ENCODE measurements at regions not wholly inside any gene's neighbourhood (a gene's known extent, or its start where the extent isn't known, plus 50 kb on each side); places are given as distances from the start of the nearest gene placed in this dataset.

- TF ChIP-seq POLR2AphosphoS5 (IDR thresholded peaks at IDR 0.05) (no peak), CTCF (IDR thresholded peaks at IDR 0.05) (no peak), POLR2A (IDR thresholded peaks at IDR 0.05) (no peak)
- intact Hi-C loops (cut with DNase I; ENCODE audit: low total_unique reads), result no loop called here
- DNase-seq (ENCODE audit: low spot score in 2 of 2), result no peak
- Histone ChIP-seq H3K9me3 (no peaks in the 10 kb centered on the region), H3K4me3 (no peak overlapping the region), H3K27me3 (peaks cover 0 to 10% of the 10 kb centered on the region in 2 donors), H3K36me3 (no peaks in the 10 kb centered on the region), H3K27ac (no peak overlapping the region), H3K4me1 (no peaks in the 10 kb centered on the region)
Observed at GRCh38 chr15:88324741-88325065, 68.2 kb upstream of the NTRK3 start.

- no peak for DNase-seq (ENCODE audit: low spot score in 2 of 2)
- Histone ChIP-seq H3K9me3 (no peaks in the 10 kb centered on the region), H3K27ac (no peak overlapping the region), H3K36me3 (no peaks in the 10 kb centered on the region), H3K4me1 (no peaks in the 10 kb centered on the region), H3K27me3 (peaks cover 0 to 10% of the 10 kb centered on the region in 2 donors), H3K4me3 (no peak overlapping the region)
- TF ChIP-seq POLR2A (IDR thresholded peaks at IDR 0.05) (no peak), POLR2AphosphoS5 (IDR thresholded peaks at IDR 0.05) (no peak)
- intact Hi-C loops (cut with DNase I; ENCODE audit: low total_unique reads), result no loop called here
Observed at GRCh38 chr15:88323976-88324740, 67.6 kb upstream of the NTRK3 start.

- peaks cover 0 to 10% of the 10 kb centered on the region in 2 donors for H3K27me3 ChIP-seq
- no peak for DNase-seq (ENCODE audit: low spot score in 2 of 2)
- H3K4me1 ChIP-seq, result no peaks in the 10 kb centered on the region
- intact Hi-C loops (cut with DNase I; ENCODE audit: low total_unique reads), result no loop called here
- no peaks in the 10 kb centered on the region for H3K36me3 ChIP-seq
- H3K9me3 ChIP-seq, result no peaks in the 10 kb centered on the region
- no peak overlapping the region for H3K27ac ChIP-seq
- H3K4me3 ChIP-seq, result no peak overlapping the region
- TF ChIP-seq POLR2A (IDR thresholded peaks at IDR 0.05) (no peak), CTCF (IDR thresholded peaks at IDR 0.05) (no peak), POLR2AphosphoS5 (IDR thresholded peaks at IDR 0.05) (no peak)
Observed at GRCh38 chr15:88323468-88323867, 66.9 kb upstream of the NTRK3 start.

GRCh38 chr15:88322461-88322860, 65.9 kb upstream of the NTRK3 start:
- Histone ChIP-seq H3K9me3 (no peaks in the 10 kb centered on the region), H3K27ac (no peak overlapping the region), H3K4me3 (no peak overlapping the region), H3K36me3 (no peaks in the 10 kb centered on the region), H3K27me3 (peaks cover 0 to 10% of the 10 kb centered on the region in 2 donors), H3K4me1 (no peaks in the 10 kb centered on the region)
- TF ChIP-seq CTCF (IDR thresholded peaks at IDR 0.05) (no peak), POLR2AphosphoS5 (IDR thresholded peaks at IDR 0.05) (no peak), POLR2A (IDR thresholded peaks at IDR 0.05) (no peak)
- intact Hi-C loops (cut with DNase I; ENCODE audit: low total_unique reads), result no loop called here
- no peak for DNase-seq (ENCODE audit: low spot score in 2 of 2)

- Histone ChIP-seq H3K4me3 (no peak overlapping the region), H3K36me3 (no peaks in the 10 kb centered on the region), H3K27me3 (peaks cover 0 to 10% of the 10 kb centered on the region in 2 donors), H3K27ac (no peak overlapping the region), H3K9me3 (no peaks in the 10 kb centered on the region), H3K4me1 (no peaks in the 10 kb centered on the region)
- intact Hi-C loops (cut with DNase I; ENCODE audit: low total_unique reads), result no loop called here
- TF ChIP-seq CTCF (IDR thresholded peaks at IDR 0.05) (no peak), POLR2A (IDR thresholded peaks at IDR 0.05) (no peak), POLR2AphosphoS5 (IDR thresholded peaks at IDR 0.05) (no peak)
- DNase-seq (ENCODE audit: low spot score in 2 of 2), result no peak
Observed at GRCh38 chr15:88321271-88321670, 64.7 kb upstream of the NTRK3 start.

Measured in breast epithelium (tissue), 4 donors.